Sigmoid colon (tissue), 6 donors: ENCODE measurements at regions not wholly inside any gene's neighbourhood (a gene's known extent, or its start where the extent isn't known, plus 50 kb on each side); places are given as distances from the start of the nearest gene placed in this dataset.
"Not testable (repeated sequence)": the region's sequence is repeated elsewhere in the genome, so short reads cannot be mapped to it uniquely, and the experiment has no call there.

Experiments
- DNase-seq: peaks from one replicate; pipeline ENCODE4 v3.0.0-alpha.2; 2019
- H3K27ac ChIP-seq, 4 donors: fragments of 200-600 bp; sonication (generic); one replicate each; pipeline ENCODE4 v1.5.1; 2016 to 2019; ENCODE audit warnings: mild to moderate bottlenecking in 1 of 4
- H3K27me3 ChIP-seq, 3 donors: fragments of 200-600 bp; sonication (generic); one replicate each; pipeline ENCODE4 v1.5.1; 2019; ENCODE audit warnings: mild to moderate bottlenecking in 1 of 3
- H3K36me3 ChIP-seq, 4 donors: fragments of 200-600 bp; sonication (generic); one replicate each; pipeline ENCODE4 v1.5.1; 2016 to 2019
- H3K4me1 ChIP-seq, 4 donors: fragments of 200-600 bp; sonication (generic); one replicate each; pipeline ENCODE4 v1.5.1; 2017 to 2019
- H3K4me3 ChIP-seq, 4 donors: fragments of 200-600 bp; sonication (generic); one replicate each; pipeline ENCODE4 v1.5.1; 2017 to 2019; ENCODE audit warnings: mild to moderate bottlenecking in 2 of 4, moderate library complexity in 1 of 4
- H3K9me3 ChIP-seq, 4 donors: fragments of 200-600 bp in 3 of 4; sonication (generic) in 3 of 4; one replicate each; pipeline versions ENCODE4 v1.5.1 to v1.6.1; 2013 to 2019
- CTCF ChIP-seq, 4 experiments: fragments of 450-650 bp in 3 of 4; fragments of 200-600 bp in 1 of 4; IDR thresholded peaks; one replicate each; pipeline ENCODE4 v1.5.1; 2016 to 2019; ENCODE audit warnings: antibody characterized with exemption in 4 of 4, mild to moderate bottlenecking in 3 of 4, moderate library complexity in 2 of 4
- EP300 ChIP-seq, 4 donors: sonication (generic); formaldehyde crosslinking; IDR thresholded peaks; one replicate each; pipeline ENCODE4 v1.6.1; 2017; ENCODE audit warnings: antibody characterized with exemption in 4 of 4
- POLR2A ChIP-seq, 2 donors: fragments of 450-650 bp; IDR thresholded peaks; one replicate each; pipeline ENCODE4 v1.6.1; 2016; ENCODE audit warnings: antibody characterized with exemption in 2 of 2, mild to moderate bottlenecking in 2 of 2, moderate library complexity in 2 of 2
- POLR2AphosphoS5 ChIP-seq, 4 donors: sonication (generic); formaldehyde crosslinking; IDR thresholded peaks; one replicate each; pipeline ENCODE4 v1.6.1; 2017; ENCODE audit warnings: antibody characterized with exemption in 4 of 4
- WGBS, 2 donors: extraction: QIAGEN DNeasy Blood & Tissue Kit; methylation state at CpG; one replicate each; pipeline ENCODE4 v1.1.7; 2013; 5-methylcytosine and 5-hydroxymethylcytosine counted together
- intact Hi-C: fragments of 100-400 bp; cut with DNase I; formaldehyde crosslinking; loops from one replicate; pipeline ENCODE4 v1.15.1; 2023
- donor health status: healthy with polysubstance abuse.
- donor health status: healthy.

- Histone ChIP-seq H3K27me3 (no peaks in the 10 kb centered on the region), H3K27ac (no peak overlapping the region), H3K9me3 (no peaks in the 10 kb centered on the region), H3K4me1 (peaks cover 0 to 9% (median 3%) of the 10 kb centered on the region in 4 donors), H3K36me3 (no peaks in the 10 kb centered on the region), H3K4me3 (no peak overlapping the region)
- intact Hi-C loops = no loop called here
- 82 to 89% methylated on average over 27 of the region's 27 CpGs for WGBS, 2 donors
- TF ChIP-seq CTCF (IDR thresholded peaks at IDR 0.05) (no peak), POLR2A (IDR thresholded peaks at IDR 0.05) (no peak), EP300 (IDR thresholded peaks at IDR 0.05) (no peak), POLR2AphosphoS5 (IDR thresholded peaks at IDR 0.05) (no peak)
- DNase-seq = no peak
Observed at GRCh38 chr16:88132836-88133506, 181.7 kb downstream of the BANP start.

- no peak for TF ChIP-seq CTCF (IDR thresholded peaks at IDR 0.05)
- TF ChIP-seq POLR2A (IDR thresholded peaks at IDR 0.05) = no peak
- no peak for TF ChIP-seq EP300 (IDR thresholded peaks at IDR 0.05)
- TF ChIP-seq POLR2AphosphoS5 (IDR thresholded peaks at IDR 0.05) = no peak
- Histone ChIP-seq H3K27ac (no peak overlapping the region), H3K9me3 (peaks cover 0 to 2% (median 0%) of the 10 kb centered on the region in 4 donors), H3K4me1 (peaks cover 0 to 9% (median 3%) of the 10 kb centered on the region in 4 donors), H3K36me3 (no peaks in the 10 kb centered on the region), H3K4me3 (no peak overlapping the region), H3K27me3 (no peaks in the 10 kb centered on the region)
- WGBS, 2 donors = 93 to 97% methylated on average over 4 of the region's 4 CpGs
- intact Hi-C loops = no loop called here
- DNase-seq = no peak
Observed at GRCh38 chr16:88133507-88133843, 182.2 kb downstream of the BANP start.

- H3K36me3 ChIP-seq, H3K4me1 ChIP-seq, H3K27ac ChIP-seq, H3K9me3 ChIP-seq, DNase-seq, H3K27me3 ChIP-seq, H3K4me3 ChIP-seq, intact Hi-C loops: not testable (repeated sequence)
- 71 to 81% methylated on average over 21 of the region's 21 CpGs for WGBS, 2 donors
Observed at GRCh38 chr16:88134172-88134898, 183.1 kb downstream of the BANP start.

GRCh38 chr16:88134899-88135682 lies 183.9 kb downstream of the BANP start:
- H3K4me3 ChIP-seq, H3K27ac ChIP-seq, H3K27me3 ChIP-seq, H3K9me3 ChIP-seq, H3K4me1 ChIP-seq, intact Hi-C loops, H3K36me3 ChIP-seq, DNase-seq: not testable (repeated sequence)
- WGBS, 2 donors = 70 to 72% methylated on average over 24 of the region's 24 CpGs

- H3K36me3 ChIP-seq, H3K4me1 ChIP-seq, intact Hi-C loops, H3K4me3 ChIP-seq, H3K27ac ChIP-seq, H3K9me3 ChIP-seq, H3K27me3 ChIP-seq, DNase-seq: not testable (repeated sequence)
- WGBS, 2 donors = 66 to 78% methylated on average over 13 of the region's 13 CpGs
Observed at GRCh38 chr16:88136211-88136713, 185.0 kb downstream of the BANP start.

- H3K4me1 ChIP-seq, intact Hi-C loops, H3K4me3 ChIP-seq, H3K27ac ChIP-seq, DNase-seq, H3K36me3 ChIP-seq, H3K27me3 ChIP-seq, H3K9me3 ChIP-seq: not testable (repeated sequence)
- 95 to 98% methylated on average over 4 of the region's 4 CpGs for WGBS, 2 donors
Observed at GRCh38 chr16:88136939-88137338, 185.7 kb downstream of the BANP start.

GRCh38 chr16:88139141-88139540 lies 187.9 kb downstream of the BANP start:
- H3K9me3 ChIP-seq, DNase-seq, intact Hi-C loops, H3K27ac ChIP-seq, H3K36me3 ChIP-seq, H3K4me1 ChIP-seq, H3K27me3 ChIP-seq, H3K4me3 ChIP-seq: not testable (repeated sequence)
- WGBS, 2 donors = 77 to 84% methylated on average over 6 of the region's 6 CpGs

GRCh38 chr16:88140195-88140594 lies 189.0 kb downstream of the BANP start:
- H3K27me3 ChIP-seq, H3K9me3 ChIP-seq, H3K4me1 ChIP-seq, H3K4me3 ChIP-seq, H3K36me3 ChIP-seq, DNase-seq, H3K27ac ChIP-seq, intact Hi-C loops: not testable (repeated sequence)
- 92 to 94% methylated on average over 20 of the region's 20 CpGs for WGBS, 2 donors
